ENCODE measurements at regions not wholly inside any gene's neighbourhood (a gene's known extent, or its start where the extent isn't known, plus 50 kb on each side); places are given as distances from the start of the nearest gene placed in this dataset.
"Not testable (repeated sequence)": the region's sequence is repeated elsewhere in the genome, so short reads cannot be mapped to it uniquely, and the experiment has no call there.

DNA sequence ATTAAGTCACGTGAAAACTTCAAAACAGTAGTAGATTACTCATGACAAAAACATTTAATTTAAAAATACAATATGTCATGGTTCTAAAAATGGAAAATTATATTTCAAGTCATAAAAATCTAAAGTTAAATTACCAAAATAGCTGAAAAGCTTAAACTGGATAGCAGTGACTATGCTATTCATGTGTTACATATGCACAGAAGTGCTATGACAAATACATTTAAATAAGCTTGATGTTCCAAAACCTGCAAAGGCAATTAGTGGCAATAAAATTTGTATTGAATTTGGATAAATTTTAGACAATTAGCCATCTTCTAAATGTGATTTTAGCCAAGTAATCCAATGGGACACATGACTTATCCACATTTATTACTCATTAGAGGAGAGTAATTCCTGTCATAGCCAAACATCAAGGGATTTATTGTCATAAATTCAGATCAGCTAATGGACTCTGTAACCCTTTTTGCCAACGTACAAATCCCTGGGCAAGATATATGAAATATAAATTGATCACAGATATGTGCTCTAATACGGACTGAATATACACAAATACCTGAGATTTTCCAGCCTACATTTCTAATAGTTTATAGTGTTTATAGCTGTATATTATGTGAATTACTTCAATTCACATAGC is 419.4 kb downstream of the ISL1 start:
- no peak for DNase-seq (ENCODE audit: low spot score)

DNA sequence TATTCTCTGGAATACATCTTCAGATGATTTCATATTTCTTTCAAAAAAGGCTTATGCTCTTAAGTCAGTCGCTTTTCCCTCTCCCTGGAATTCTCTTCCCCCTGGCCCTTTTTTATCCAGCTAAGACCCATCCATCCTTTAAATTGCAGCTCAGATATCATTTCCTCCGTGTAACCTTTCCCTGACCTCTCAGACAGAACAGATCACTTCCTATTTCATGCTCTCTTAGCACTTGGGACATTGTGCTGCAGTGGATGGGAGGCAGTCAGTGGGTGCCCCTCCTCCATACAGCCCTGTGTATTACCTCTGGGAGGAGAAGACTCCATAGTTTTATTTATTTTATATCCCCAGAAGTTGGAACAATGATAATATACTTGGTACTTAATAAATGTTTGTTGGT is 423.4 kb downstream of the ISL1 start:
- DNase-seq (ENCODE audit: low spot score), result no peak

DNA sequence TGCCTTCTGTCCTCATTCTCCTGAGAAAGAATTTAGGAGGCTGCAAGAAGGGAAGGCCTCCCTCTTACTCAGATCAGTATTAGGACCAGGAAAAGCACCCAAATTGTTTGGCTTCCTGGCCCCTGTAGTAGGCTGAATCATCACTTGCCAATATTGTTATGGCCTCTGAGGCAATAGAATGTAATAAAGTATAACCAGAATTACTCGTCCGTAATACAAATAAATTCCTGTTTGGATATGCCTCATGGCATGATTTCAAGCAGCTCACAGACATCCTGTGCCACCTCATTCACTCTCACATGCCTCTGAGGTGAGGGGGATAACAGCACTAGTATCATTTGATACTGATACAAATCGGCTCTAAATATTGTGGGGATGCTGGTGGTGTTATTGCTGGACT is 427.3 kb downstream of the ISL1 start:
- no peak for DNase-seq (ENCODE audit: low spot score)

DNA sequence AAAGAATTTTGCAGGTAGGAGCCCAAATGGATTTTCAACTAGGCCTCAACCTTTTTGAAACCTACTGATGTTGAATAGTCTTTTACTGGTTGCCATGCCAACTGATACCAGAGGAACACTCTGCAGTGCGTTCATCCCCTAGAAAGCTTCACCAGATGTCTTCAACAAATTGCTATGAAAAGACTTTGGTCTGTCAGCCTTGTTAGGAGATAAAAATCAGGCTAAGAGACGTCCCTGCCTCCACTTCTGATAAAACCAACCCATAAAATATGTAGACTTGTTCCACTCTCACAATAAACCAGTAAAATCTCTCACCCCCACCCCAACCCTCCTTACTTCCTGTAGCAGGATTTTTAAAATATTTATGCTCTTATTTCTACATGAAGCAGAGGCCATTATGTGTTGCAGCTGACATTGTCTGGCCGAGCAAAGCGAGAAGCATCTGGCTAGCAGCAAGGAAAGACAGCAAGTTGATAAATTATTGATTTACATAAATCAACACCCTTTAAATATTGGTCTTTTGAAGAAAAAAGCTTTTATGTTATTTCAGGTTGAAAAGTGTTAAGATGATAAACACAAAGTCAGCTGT is 428.7 kb downstream of the ISL1 start:
- DNase-seq (ENCODE audit: low spot score), result no peak

GRCh38 chr5:51814817-51815216 is 431.6 kb downstream of the ISL1 start:
- DNase-seq (ENCODE audit: low spot score), result not testable (repeated sequence)

- no peak for DNase-seq (ENCODE audit: low spot score)
These were observed 433.2 kb downstream of the ISL1 start for GRCh38 chr5:51816427-51816826.

GRCh38 chr5:51821697-51822096 is 438.4 kb downstream of the ISL1 start:
- no peak for DNase-seq (ENCODE audit: low spot score)

GRCh38 chr5:51829230-51829629 is 446.0 kb downstream of the ISL1 start:
- DNase-seq (ENCODE audit: low spot score), result peak; percentile 22

- DNase-seq (ENCODE audit: low spot score), result no peak
These were observed 446.4 kb downstream of the ISL1 start for GRCh38 chr5:51829691-51830090.

GRCh38 chr5:51832934-51833470 is 449.8 kb downstream of the ISL1 start:
- DNase-seq (ENCODE audit: low spot score), result no peak

- DNase-seq (ENCODE audit: low spot score), result no peak
These were observed 455.2 kb downstream of the ISL1 start for GRCh38 chr5:51838459-51838858.

- no peak for DNase-seq (ENCODE audit: low spot score)
These were observed 460.6 kb downstream of the ISL1 start for GRCh38 chr5:51843893-51844292.

DNA sequence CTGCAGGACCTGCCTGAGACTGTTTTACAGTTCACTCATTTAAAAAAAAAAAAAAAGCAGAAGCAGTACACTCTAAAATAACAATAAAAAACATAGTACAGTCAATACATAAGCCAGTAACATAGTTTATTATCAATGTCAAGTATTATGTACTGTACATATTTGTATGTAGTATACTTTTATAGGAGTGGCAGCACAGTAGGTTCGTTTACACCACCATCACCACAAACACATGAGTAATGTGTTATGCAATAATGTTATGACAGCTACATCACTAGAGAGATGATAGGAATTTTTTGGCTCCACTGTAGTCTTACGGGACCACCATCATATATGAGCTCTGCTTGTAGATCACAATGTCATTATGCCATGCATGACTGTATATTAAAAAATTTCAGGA is 462.8 kb downstream of the ISL1 start:
- DNase-seq (ENCODE audit: low spot score), result no peak

GRCh38 chr5:51859624-51860023 is 476.4 kb downstream of the ISL1 start:
- DNase-seq (ENCODE audit: low spot score), result no peak

- peak; percentile 49 for DNase-seq (ENCODE audit: low spot score)
These were observed 477.3 kb downstream of the ISL1 start for GRCh38 chr5:51860532-51861018.

DNA sequence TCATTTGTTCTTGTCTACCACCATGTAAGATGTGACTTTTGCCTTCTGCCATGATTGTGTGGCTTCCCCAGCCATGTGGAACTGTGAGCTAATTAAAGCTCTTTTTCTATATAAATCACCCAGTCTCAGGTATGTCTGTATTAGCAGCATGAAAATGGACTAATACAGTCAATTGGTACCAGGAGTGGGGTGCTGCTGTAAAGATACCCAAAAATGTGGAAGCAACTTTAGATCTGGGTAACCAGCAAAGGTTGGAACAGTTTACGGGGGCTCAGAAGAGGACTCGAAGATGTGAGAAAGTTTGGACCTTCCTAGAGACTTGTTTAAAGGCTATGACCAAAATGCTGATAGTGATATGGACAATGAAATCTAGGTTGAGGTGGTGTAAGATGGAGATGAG is 488.9 kb downstream of the ISL1 start:
- no peak for DNase-seq (ENCODE audit: low spot score)

DNA sequence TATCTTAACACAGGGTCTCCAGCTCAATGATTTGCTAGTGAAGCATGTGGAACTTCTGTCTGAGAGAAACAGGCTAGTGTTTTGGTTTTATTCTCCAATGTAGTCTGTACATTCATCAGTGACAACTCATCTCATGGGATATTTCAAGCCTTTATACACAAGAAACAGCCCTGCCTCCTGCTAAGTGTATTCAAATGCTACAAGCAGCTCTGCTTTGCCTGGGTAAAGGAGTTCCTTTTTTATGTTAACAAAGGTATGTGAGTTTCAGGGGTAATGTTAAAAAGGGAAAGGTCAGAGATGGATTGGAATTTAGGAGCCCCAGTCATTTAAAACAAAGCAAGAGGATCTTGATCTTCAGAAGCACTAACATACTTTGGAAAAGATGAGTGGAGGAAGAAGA is 498.7 kb downstream of the ISL1 start:
- DNase-seq (ENCODE audit: low spot score), result no peak

DNA sequence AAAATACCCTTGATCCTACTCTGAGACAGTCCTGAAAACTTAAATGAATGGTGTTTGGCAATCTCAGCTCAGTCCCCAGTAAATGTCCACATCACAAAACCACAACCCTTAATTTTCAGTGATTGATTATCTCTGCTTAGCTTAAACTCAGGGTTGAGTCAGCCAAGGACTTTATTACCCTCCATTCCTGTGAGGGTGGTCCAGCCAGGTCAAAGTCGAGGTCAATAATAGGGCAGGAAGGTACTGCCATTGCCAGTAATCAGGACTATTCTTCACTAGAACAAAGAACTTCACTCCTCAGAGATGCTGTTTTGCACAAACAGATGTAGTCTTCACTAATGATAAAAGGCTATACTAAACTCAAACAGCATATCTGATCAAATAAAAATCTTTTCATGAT is 499.4 kb downstream of the ISL1 start:
- DNase-seq (ENCODE audit: low spot score), result no peak

DNA sequence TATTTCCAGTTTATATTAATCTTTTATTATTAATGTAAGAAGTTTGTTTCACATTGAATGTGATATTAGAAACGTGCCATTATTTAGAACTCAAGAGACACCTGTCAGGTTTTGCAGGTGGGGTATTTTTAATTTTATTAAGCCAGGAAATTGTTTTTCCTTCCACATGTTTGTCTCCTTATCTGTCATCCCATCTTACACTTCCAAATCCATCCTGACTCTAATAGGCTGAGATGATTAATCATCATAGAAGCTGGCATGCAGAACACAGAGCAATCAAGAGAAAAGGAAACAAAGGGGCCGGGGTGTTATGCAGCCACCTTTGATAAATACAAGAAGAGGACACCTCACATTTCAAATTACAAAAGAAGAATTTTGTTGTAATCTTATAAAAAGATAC is 506.5 kb downstream of the ISL1 start:
- DNase-seq (ENCODE audit: low spot score), result no peak

GRCh38 chr5:51890435-51891116 is 507.3 kb downstream of the ISL1 start:
- DNase-seq (ENCODE audit: low spot score), result no peak

GRCh38 chr5:51892680-51893079 is 509.4 kb downstream of the ISL1 start:
- DNase-seq (ENCODE audit: low spot score), result no peak

DNA sequence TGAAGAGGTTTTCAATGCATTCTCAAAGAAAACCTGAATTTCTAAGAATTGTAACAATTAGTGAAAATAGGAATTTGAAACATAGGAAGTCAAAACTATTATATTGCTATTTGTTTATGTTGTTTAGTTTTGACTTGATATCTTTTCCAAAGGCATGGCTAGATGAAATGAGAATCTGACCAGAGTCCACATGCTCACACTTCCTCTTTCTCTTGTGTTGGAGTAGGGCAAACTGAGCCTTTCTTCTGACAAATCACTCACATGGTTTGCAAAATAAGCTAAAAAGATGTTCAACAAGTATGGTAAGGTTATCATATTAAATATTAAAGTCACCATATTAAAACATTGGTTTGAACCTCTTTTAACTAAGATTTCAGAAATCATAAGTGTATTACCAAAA is 512.6 kb downstream of the ISL1 start:
- no peak for DNase-seq (ENCODE audit: low spot score)

- no peak for DNase-seq (ENCODE audit: low spot score)
These were observed 519.3 kb downstream of the ISL1 start for GRCh38 chr5:51902512-51902911.

All from LoVo (cell line).